Neural progenitor cell (in vitro differentiated cells): ENCODE measurements at regions not wholly inside any gene's neighbourhood (a gene's known extent, or its start where the extent isn't known, plus 50 kb on each side); places are given as distances from the start of the nearest gene placed in this dataset.

Experiments
- DNase-seq: peaks from one replicate; pipeline ENCODE4 v3.0.0-alpha.2; 2016; ENCODE audit warnings: low spot score
- H2AFZ ChIP-seq: fragments of 200-600 bp; sonication (generic); replicated peaks from 2 replicates; pipeline ENCODE4 v1.6.1; 2016; ENCODE audit warnings: antibody characterized with exemption
- H3F3A ChIP-seq: fragments of 200-600 bp; sonication (generic); 2 replicates; pipeline ENCODE4 v1.6.1; 2016; ENCODE audit warnings: antibody characterized with exemption, low read depth
- H3K27ac ChIP-seq: fragments of 200-600 bp; sonication (generic); 2 replicates; pipeline ENCODE4 v1.5.1; 2016; ENCODE audit warnings: mild to moderate bottlenecking
- H3K27me3 ChIP-seq: fragments of 200-600 bp; sonication (generic); 2 replicates; pipeline ENCODE4 v1.6.1; 2016; ENCODE audit warnings: mild to moderate bottlenecking, moderate library complexity
- H3K36me3 ChIP-seq: fragments of 200-600 bp; sonication (generic); 2 replicates; pipeline ENCODE4 v1.5.1; 2016
- H3K4me1 ChIP-seq: fragments of 200-600 bp; sonication (generic); 2 replicates; pipeline ENCODE4 v1.6.1; 2016; ENCODE audit warnings: mixed run types
- H3K4me2 ChIP-seq: fragments of 200-600 bp; sonication (generic); 2 replicates; pipeline ENCODE4 v1.6.1; 2016
- H3K4me3 ChIP-seq: fragments of 200-600 bp; sonication (generic); 2 replicates; pipeline ENCODE4 v1.5.1; 2016
- H3K79me2 ChIP-seq: fragments of 200-600 bp; sonication (generic); 2 replicates; pipeline ENCODE4 v1.6.1; 2016; ENCODE audit warnings: low read depth
- H3K9ac ChIP-seq: fragments of 200-600 bp; sonication (generic); 2 replicates; pipeline ENCODE4 v1.6.1; 2016
- H3K9me3 ChIP-seq: fragments of 200-600 bp; sonication (generic); 2 replicates; pipeline ENCODE4 v1.5.1; 2016; ENCODE audit warnings: low read depth
- H4K20me1 ChIP-seq: fragments of 200-600 bp; sonication (generic); 2 replicates; pipeline ENCODE4 v1.6.1; 2016; ENCODE audit warnings: low read depth
- H3K27ac Mint-ChIP-seq: 3 replicates; pipeline ENCODE4 v1.8.0; 2021; ENCODE audit warnings: mixed read lengths
- H3K27me3 Mint-ChIP-seq: 2 replicates; pipeline ENCODE4 v1.8.0; 2022; ENCODE audit warnings: low read depth, mild to moderate bottlenecking, inconsistent platforms, moderate library complexity, mixed read lengths; ENCODE audit not compliant: insufficient read depth
- H3K36me3 Mint-ChIP-seq: 3 replicates; pipeline ENCODE4 v1.8.0; 2021; ENCODE audit warnings: mixed read lengths
- H3K4me1 Mint-ChIP-seq: 3 replicates; pipeline ENCODE4 v1.8.0; 2021; ENCODE audit warnings: mixed read lengths
- H3K4me3 Mint-ChIP-seq: 3 replicates; pipeline ENCODE4 v1.8.0; 2021; ENCODE audit warnings: mild to moderate bottlenecking, moderate library complexity, mixed read lengths
- H3K9me3 Mint-ChIP-seq: 3 replicates; pipeline ENCODE4 v1.8.0; 2020; ENCODE audit warnings: mixed read lengths
- EZH2 ChIP-seq: fragments of 200-600 bp; sonication (generic); IDR thresholded peaks from 2 replicates; pipeline ENCODE4 v1.6.1; 2017; ENCODE audit warnings: antibody characterized with exemption, mild to moderate bottlenecking, moderate library complexity
- EZH2phosphoT487 ChIP-seq: fragments of 200-600 bp; sonication (generic); IDR thresholded peaks from 2 replicates; pipeline ENCODE4 v1.6.1; 2017; ENCODE audit warnings: antibody characterized with exemption
- TF ChIP-seq, protein P1 (sequence below): fragments of 200-600 bp; sonication (generic); IDR thresholded peaks from 2 replicates; pipeline ENCODE4 v1.5.1; 2017; ENCODE audit warnings: antibody characterized with exemption, mild to moderate bottlenecking

DNA sequence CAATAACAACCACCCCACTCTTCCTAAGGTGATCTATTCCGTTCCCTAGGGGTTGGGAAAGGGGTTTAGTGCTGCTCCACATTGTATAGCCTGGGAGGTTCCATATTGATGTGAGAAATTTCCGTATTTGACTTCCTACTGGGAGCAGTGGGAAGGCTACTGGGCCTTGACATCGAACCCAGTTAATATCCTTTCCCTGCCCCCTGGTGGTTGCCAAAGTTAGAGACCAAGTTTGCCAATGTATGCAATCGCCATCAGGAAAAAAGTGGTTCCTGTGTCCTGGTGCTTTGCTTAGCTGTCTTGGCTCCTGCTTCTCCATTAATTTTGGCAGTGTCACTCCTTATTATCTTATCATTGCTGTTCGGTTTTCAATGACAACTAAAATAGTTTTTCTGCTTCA lies 914.9 kb downstream of the KCNJ2 start:
- Histone ChIP-seq H3K79me2 (no peaks in the 10 kb centered on the region), H3K36me3 (no peaks in the 10 kb centered on the region), H3K27ac (no peak overlapping the region), H3F3A (no peaks in the 10 kb centered on the region), H3K4me3 (no peak overlapping the region), H3K4me2 (no peak overlapping the region), H3K27me3 (no peaks in the 10 kb centered on the region), H3K9ac (no peak overlapping the region), H3K9me3 (no peaks in the 10 kb centered on the region), H4K20me1 (no peaks in the 10 kb centered on the region), H2AFZ (no peak overlapping the region), H3K4me1 (no peaks in the 10 kb centered on the region)
- DNase-seq: peak; percentile 71
- Mint-ChIP-seq H3K4me3 (no peak overlapping the region), H3K36me3 (peaks cover 2% of the 10 kb centered on the region), H3K4me1 (peaks cover 4% of the 10 kb centered on the region), H3K9me3 (no peaks in the 10 kb centered on the region), H3K27ac (no peak overlapping the region), H3K27me3 (peaks cover 3% of the 10 kb centered on the region)
- TF ChIP-seq, protein P1, sequence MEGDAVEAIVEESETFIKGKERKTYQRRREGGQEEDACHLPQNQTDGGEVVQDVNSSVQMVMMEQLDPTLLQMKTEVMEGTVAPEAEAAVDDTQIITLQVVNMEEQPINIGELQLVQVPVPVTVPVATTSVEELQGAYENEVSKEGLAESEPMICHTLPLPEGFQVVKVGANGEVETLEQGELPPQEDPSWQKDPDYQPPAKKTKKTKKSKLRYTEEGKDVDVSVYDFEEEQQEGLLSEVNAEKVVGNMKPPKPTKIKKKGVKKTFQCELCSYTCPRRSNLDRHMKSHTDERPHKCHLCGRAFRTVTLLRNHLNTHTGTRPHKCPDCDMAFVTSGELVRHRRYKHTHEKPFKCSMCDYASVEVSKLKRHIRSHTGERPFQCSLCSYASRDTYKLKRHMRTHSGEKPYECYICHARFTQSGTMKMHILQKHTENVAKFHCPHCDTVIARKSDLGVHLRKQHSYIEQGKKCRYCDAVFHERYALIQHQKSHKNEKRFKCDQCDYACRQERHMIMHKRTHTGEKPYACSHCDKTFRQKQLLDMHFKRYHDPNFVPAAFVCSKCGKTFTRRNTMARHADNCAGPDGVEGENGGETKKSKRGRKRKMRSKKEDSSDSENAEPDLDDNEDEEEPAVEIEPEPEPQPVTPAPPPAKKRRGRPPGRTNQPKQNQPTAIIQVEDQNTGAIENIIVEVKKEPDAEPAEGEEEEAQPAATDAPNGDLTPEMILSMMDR: peak; percentile 71
- no peak for TF ChIP-seq EZH2

DNA sequence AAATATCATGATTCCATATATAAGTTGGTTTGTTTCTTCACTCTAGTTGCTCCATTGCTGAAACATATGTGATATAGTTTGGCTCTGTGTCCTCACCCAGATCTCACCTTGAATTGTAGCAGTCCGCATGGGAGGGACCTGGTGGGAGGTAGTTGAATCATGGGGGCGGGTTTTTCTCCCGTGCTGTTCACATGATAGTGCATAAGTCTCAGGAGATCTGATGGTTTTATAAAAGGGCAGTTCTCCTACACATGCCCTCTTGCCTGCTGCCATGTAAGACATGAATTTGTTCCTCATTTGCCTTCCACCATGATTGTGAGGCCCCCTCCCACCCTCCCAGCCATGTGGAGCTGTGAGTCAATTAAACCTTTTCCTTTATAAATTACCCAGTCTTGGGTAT lies 915.5 kb downstream of the KCNJ2 start:
- Histone ChIP-seq H3K79me2 (no peaks in the 10 kb centered on the region), H4K20me1 (no peaks in the 10 kb centered on the region), H3K36me3 (no peaks in the 10 kb centered on the region), H3F3A (no peaks in the 10 kb centered on the region), H3K9ac (no peak overlapping the region), H3K4me1 (no peaks in the 10 kb centered on the region), H3K27ac (no peak overlapping the region), H3K27me3 (no peaks in the 10 kb centered on the region), H3K4me3 (no peak overlapping the region), H3K4me2 (no peak overlapping the region), H3K9me3 (no peaks in the 10 kb centered on the region), H2AFZ (no peak overlapping the region)
- no peak for DNase-seq
- H3K9me3 Mint-ChIP-seq: no peaks in the 10 kb centered on the region
- peaks cover 2% of the 10 kb centered on the region for H3K36me3 Mint-ChIP-seq
- no peak overlapping the region for H3K27ac Mint-ChIP-seq
- TF ChIP-seq, protein P1: no peak
- TF ChIP-seq EZH2phosphoT487 (no peak), EZH2 (no peak)
- H3K4me1 Mint-ChIP-seq: peaks cover 4% of the 10 kb centered on the region
- peaks cover 2% of the 10 kb centered on the region for H3K27me3 Mint-ChIP-seq
- no peak overlapping the region for H3K4me3 Mint-ChIP-seq

DNA sequence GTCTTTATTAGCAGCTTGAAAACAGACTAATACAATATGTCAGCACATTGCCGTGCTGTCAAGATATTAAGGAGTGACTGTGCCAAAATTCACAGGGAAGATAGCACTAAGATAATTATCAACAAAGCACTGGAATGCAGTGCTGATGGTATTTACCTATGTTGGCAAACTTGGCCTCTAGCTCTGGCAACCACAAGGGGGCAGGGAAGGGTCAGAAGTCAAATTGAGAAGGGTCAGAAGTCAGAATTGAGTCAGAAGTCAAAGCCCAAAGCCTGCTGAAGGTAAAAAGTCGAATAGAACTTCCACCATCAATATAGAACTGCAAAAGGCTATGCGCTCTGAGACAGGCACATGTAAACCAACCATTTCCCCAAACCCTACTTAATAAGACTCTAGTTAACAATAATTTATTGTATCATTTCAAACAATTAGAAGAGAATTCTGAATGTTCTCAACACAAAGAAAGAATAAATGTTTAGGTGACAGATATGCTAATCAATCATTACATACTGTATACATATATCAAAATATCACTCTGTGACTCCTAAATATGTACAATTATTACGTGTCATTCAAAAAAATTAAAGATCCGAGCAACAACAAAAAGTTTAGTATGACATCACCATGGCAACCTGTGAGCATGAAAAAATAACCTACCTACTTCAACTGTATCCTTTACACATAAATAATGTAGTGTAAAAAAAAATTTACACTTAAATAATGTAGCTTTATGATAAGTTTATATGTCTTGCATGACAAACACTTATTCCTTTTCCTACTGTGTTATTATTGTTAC lies 916.1 kb downstream of the KCNJ2 start:
- no peak overlapping the region for H3K9ac ChIP-seq
- no peaks in the 10 kb centered on the region for H3K36me3 ChIP-seq
- no peaks in the 10 kb centered on the region for H3K9me3 Mint-ChIP-seq
- H3K4me2 ChIP-seq: no peak overlapping the region
- no peak overlapping the region for H3K27ac ChIP-seq
- peaks cover 4% of the 10 kb centered on the region for H3K4me1 Mint-ChIP-seq
- H3K9me3 ChIP-seq: no peaks in the 10 kb centered on the region
- DNase-seq: peak; percentile 77
- peaks cover under 1% of the 10 kb centered on the region for H3K27me3 Mint-ChIP-seq
- H3F3A ChIP-seq: no peaks in the 10 kb centered on the region
- H3K4me3 ChIP-seq: no peak overlapping the region
- H3K4me1 ChIP-seq: no peaks in the 10 kb centered on the region
- H4K20me1 ChIP-seq: no peaks in the 10 kb centered on the region
- no peak overlapping the region for H2AFZ ChIP-seq
- H3K27me3 ChIP-seq: no peaks in the 10 kb centered on the region
- H3K27ac Mint-ChIP-seq: no peak overlapping the region
- TF ChIP-seq, protein P1: peak; percentile 79
- TF ChIP-seq EZH2: no peak
- H3K79me2 ChIP-seq: no peaks in the 10 kb centered on the region
- no peak overlapping the region for H3K4me3 Mint-ChIP-seq
- H3K36me3 Mint-ChIP-seq: no peaks in the 10 kb centered on the region
